ENCODE measurements at regions not wholly inside any gene's neighbourhood (a gene's known extent, or its start where the extent isn't known, plus 50 kb on each side); places are given as distances from the start of the nearest gene placed in this dataset.
A peak's percentile ranks its signal among the peaks of the same experiment; 100 is the strongest.

GRCh38 chr5:51651889-51652288 is 268.6 kb downstream of the ISL1 start:
- Mint-ChIP-seq H3K36me3 (no peaks in the 10 kb centered on the region), H3K27me3 (ENCODE audit: low read depth) (no peaks in the 10 kb centered on the region)
- no peak for DNase-seq (ENCODE audit: low spot score in 2 of 2, unreplicated experiment in 2 of 2)

DNA sequence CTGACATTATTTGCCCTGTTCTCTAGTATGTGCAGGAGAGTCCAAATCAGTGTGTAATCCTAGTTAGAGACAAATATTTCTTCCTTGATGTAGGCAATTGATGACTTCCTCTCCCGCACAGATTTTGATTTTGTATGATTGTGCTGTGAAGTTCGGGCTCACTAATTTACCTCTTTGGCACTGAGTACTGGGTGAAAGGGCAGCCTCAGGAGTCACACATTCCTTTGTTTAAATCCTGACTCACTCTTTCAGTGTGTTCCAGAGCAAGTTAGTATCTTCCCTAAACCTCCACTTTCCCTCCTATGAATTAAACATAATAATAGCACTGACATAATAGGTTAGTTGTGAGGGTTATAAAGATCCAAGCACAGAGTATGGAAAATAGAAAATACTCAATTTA is 269.7 kb downstream of the ISL1 start:
- Mint-ChIP-seq H3K9me3 (no peaks in the 10 kb centered on the region), H3K4me3 (no peak overlapping the region), H3K4me1 (peaks cover 45% of the 10 kb centered on the region), H3K27ac (no peak overlapping the region), H3K36me3 (no peaks in the 10 kb centered on the region), H3K27me3 (ENCODE audit: low read depth) (no peaks in the 10 kb centered on the region)
- TF ChIP-seq CTCF (IDR thresholded peaks at IDR 0.05; ENCODE audit: unreplicated experiment), result no peak
- no peak for DNase-seq (ENCODE audit: low spot score in 2 of 2, unreplicated experiment in 2 of 2)

More at GRCh38 chr5:51651889-51652288, 268.6 kb downstream of the ISL1 start:
- Mint-ChIP-seq H3K4me1 (peaks cover 39% of the 10 kb centered on the region), H3K27ac (peak overlapping the region; percentile 82), H3K4me3 (no peak overlapping the region), H3K9me3 (peaks cover 6% of the 10 kb centered on the region)
- TF ChIP-seq CTCF (IDR thresholded peaks at IDR 0.05; ENCODE audit: unreplicated experiment), result no peak

GRCh38 chr5:51657340-51658240 is 274.3 kb downstream of the ISL1 start:
- Mint-ChIP-seq H3K4me3 (no peak overlapping the region), H3K9me3 (no peaks in the 10 kb centered on the region), H3K36me3 (no peaks in the 10 kb centered on the region), H3K27me3 (ENCODE audit: low read depth) (no peaks in the 10 kb centered on the region), H3K4me1 (peaks cover 46% of the 10 kb centered on the region), H3K27ac (no peak overlapping the region)
- TF ChIP-seq CTCF (IDR thresholded peaks at IDR 0.05; ENCODE audit: unreplicated experiment), result no peak
- DNase-seq (ENCODE audit: low spot score in 2 of 2, unreplicated experiment in 2 of 2), result no peak

- DNase-seq (ENCODE audit: low spot score in 2 of 2, unreplicated experiment in 2 of 2), result no peak
- Mint-ChIP-seq H3K36me3 (no peaks in the 10 kb centered on the region), H3K9me3 (no peaks in the 10 kb centered on the region), H3K4me1 (peaks cover 49% of the 10 kb centered on the region), H3K27me3 (ENCODE audit: low read depth) (no peaks in the 10 kb centered on the region), H3K4me3 (no peak overlapping the region), H3K27ac (peak overlapping the region; percentile 34)
- no peak for TF ChIP-seq CTCF (IDR thresholded peaks at IDR 0.05; ENCODE audit: unreplicated experiment)
These were observed 278.5 kb downstream of the ISL1 start for GRCh38 chr5:51661646-51662265.

DNA sequence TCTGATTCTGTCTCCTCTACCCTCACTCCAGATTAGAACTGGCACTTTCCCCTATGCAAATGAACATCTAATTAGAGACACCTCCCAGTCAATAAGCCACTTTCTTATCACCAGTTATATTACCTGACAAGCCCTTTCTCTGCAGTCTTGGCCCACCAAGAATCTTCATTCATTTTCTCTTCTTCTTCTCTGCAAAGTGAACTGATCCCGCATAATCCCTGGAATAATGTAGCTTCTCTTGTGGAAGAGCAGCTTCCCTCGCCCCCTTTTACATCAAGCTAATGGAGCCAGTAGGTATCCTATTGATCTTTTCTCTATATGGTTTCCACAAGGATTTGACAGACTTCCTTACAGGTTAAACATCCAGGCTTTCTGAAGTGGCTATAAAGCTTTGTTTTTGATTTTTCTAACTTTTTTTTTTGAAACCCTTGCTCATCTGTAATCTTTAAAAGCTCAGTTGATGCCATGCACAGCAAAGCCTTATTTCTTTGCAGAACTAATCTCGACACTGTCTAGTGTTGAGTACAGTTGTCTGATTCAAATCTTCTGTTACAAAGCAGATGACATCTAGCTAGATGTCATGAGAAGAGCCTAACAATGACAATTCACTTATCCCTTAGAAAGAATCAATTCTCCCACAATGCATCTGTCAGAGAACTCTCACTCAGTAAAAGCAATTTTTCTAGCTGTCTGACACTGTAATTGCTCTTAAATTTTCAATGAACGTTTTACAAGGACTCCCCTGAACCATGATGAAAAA is 281.4 kb downstream of the ISL1 start:
- Mint-ChIP-seq H3K27me3 (ENCODE audit: low read depth) (no peaks in the 10 kb centered on the region), H3K4me1 (peaks cover 41% of the 10 kb centered on the region), H3K9me3 (no peaks in the 10 kb centered on the region), H3K36me3 (no peaks in the 10 kb centered on the region), H3K27ac (peak overlapping the region; percentile 59), H3K4me3 (no peak overlapping the region)
- TF ChIP-seq CTCF (IDR thresholded peaks at IDR 0.05; ENCODE audit: unreplicated experiment), result no peak
- DNase-seq (ENCODE audit: low spot score in 2 of 2, unreplicated experiment in 2 of 2), result no peak

All from mesothelial cell of epicardium (in vitro differentiated cells).